K562 (cell line): ENCODE measurements at regions not wholly inside any gene's neighbourhood (a gene's known extent, or its start where the extent isn't known, plus 50 kb on each side); places are given as distances from the start of the nearest gene placed in this dataset.

ENCODE experiments used
- ATAC-seq: fragments of 200-7000 bp; cut with Tn5 transposase; 3 replicates; pipeline ENCODE4 v1.9.1; 2020; ENCODE audit warnings: moderate library complexity
- BruUV-seq: library from RNA; stranded (reverse); fragments of 400-500 nt; replicated peaks from 2 replicates; lab custom pipeline; 2021; lab: Mats Ljungman, UMichigan
- CTCF ChIA-PET: fragments of 300-600 bp; formaldehyde crosslinking; extraction: SDS; loops from one replicate; lab custom pipeline; 2021; ENCODE audit warnings: low intra/inter-chr PET ratio; lab: Yijun Ruan, JAX
- POLR2A ChIA-PET: fragments of 300-600, 350-650 bp; sonication (Branson Sonifier 250); formaldehyde crosslinking; extraction: SDS; loops from one replicate; lab custom pipeline; 2021; ENCODE audit warnings: antibody characterized with exemption, inconsistent platforms; lab: Yijun Ruan, JAX
- DNase-seq, 4 experiments: peaks; one replicate each; pipeline versions ENCODE4 v3.0.0 to v3.0.0-alpha.2; 2011 to 2018; ENCODE audit warnings: low spot score in 3 of 4, mixed read lengths in 3 of 4; ENCODE audit errors: extremely low read depth in 1 of 4
- FAIRE-seq: peaks from 2 replicates; lab custom pipeline; 2011; peaks lifted over from hg19 to GRCh38; lab: Jason Lieb, UNC
- H2AFZ ChIP-seq: 2 replicates; pipeline ENCODE4 v1.6.0; 2011; ENCODE audit warnings: low read depth, low read length, control low read depth, inconsistent platforms
- H3K27ac ChIP-seq: fragments of 200-600 bp; 3 replicates; pipeline ENCODE4 v1.8.0; 2011; ENCODE audit warnings: low read depth, mild to moderate bottlenecking, control low read depth, inconsistent platforms, low read length, moderate library complexity, mixed read lengths; ENCODE audit errors: extremely low read depth
- H3K27me3 ChIP-seq, 2 experiments: fragments of 300-600 bp in 1 of 2; 2 replicates in 1 of 2; 3 replicates in 1 of 2; pipeline versions ENCODE4 v1.6.0 to v1.8.0; 2011; ENCODE audit warnings: inconsistent platforms in 2 of 2, low read length in 2 of 2, mild to moderate bottlenecking in 1 of 2, mixed read lengths in 1 of 2, moderate library complexity in 1 of 2; ENCODE audit not compliant: control insufficient read depth in 2 of 2, insufficient read depth in 2 of 2
- H3K36me3 ChIP-seq: fragments of 300-600 bp; 3 replicates; pipeline ENCODE4 v1.8.0; 2011; ENCODE audit warnings: mild to moderate bottlenecking, low read length, inconsistent platforms; ENCODE audit not compliant: control insufficient read depth, insufficient read depth
- H3K4me1 ChIP-seq, 2 experiments: fragments of 200-600 bp in 1 of 2; replicated peaks in 1 of 2; 2 replicates in 1 of 2; 3 replicates in 1 of 2; pipeline versions ENCODE4 v1.5.1 to v1.8.0; 2011; ENCODE audit warnings: inconsistent platforms in 2 of 2, low read length in 2 of 2, mild to moderate bottlenecking in 1 of 2, mixed read lengths in 1 of 2, moderate library complexity in 1 of 2; ENCODE audit not compliant: control insufficient read depth in 2 of 2, insufficient read depth in 2 of 2
- H3K4me2 ChIP-seq: 2 replicates; pipeline ENCODE4 v1.6.1; 2011; ENCODE audit warnings: low read length, control low read depth, inconsistent platforms, mixed read lengths; ENCODE audit not compliant: insufficient read depth
- H3K4me3 ChIP-seq: fragments of 200-600 bp; sonication (generic), shearing (Covaris generic); 2 replicates; pipeline ENCODE4 v1.5.1; 2016; ENCODE audit warnings: control low read depth, inconsistent platforms
- H3K79me2 ChIP-seq: fragments of 200-600 bp; 3 replicates; pipeline ENCODE4 v1.8.0; 2011; ENCODE audit warnings: low read length, inconsistent platforms; ENCODE audit not compliant: control insufficient read depth, insufficient read depth
- H3K9ac ChIP-seq, 2 experiments: 2 replicates each; pipeline versions ENCODE4 v1.6.0 to v1.6.1; 2011; ENCODE audit warnings: low read depth in 2 of 2, low read length in 2 of 2, control low read depth in 1 of 2, inconsistent platforms in 1 of 2, mild to moderate bottlenecking in 1 of 2, mixed read lengths in 1 of 2; ENCODE audit not compliant: insufficient read depth in 1 of 2
- H3K9me1 ChIP-seq: one replicate; pipeline ENCODE4 v1.6.0; 2011; ENCODE audit warnings: inconsistent platforms, mild to moderate bottlenecking, low read length, moderate library complexity; ENCODE audit not compliant: control insufficient read depth, insufficient read depth
- H3K9me3 ChIP-seq: replicated peaks from 2 replicates; pipeline ENCODE4 v1.5.1; 2011; ENCODE audit warnings: low read depth, low read length, inconsistent platforms; ENCODE audit not compliant: control insufficient read depth, insufficient read depth
- H4K20me1 ChIP-seq: replicated peaks from 2 replicates; pipeline ENCODE4 v1.6.1; 2011; ENCODE audit warnings: low read length, inconsistent platforms, mixed read lengths; ENCODE audit not compliant: control insufficient read depth, insufficient read depth
- BRF2 ChIP-seq: IDR thresholded peaks from 3 replicates; pipeline ENCODE4 v1.6.1; 2011; ENCODE audit warnings: borderline replicate concordance, mild to moderate bottlenecking; ENCODE audit not compliant: insufficient read length, insufficient read depth
- CREM ChIP-seq: IDR thresholded peaks from 2 replicates; pipeline ENCODE4 v1.6.1; 2014; ENCODE audit warnings: antibody characterized with exemption, low read depth
- ETV6 ChIP-seq, 3 experiments: fragments of 150-350 bp in 1 of 3; sonication (generic) in 1 of 3; formaldehyde crosslinking in 1 of 3; IDR thresholded peaks; 2 replicates each; pipeline versions ENCODE4 v1.6.1 to v1.8.0; 2014 to 2022; ENCODE audit warnings: borderline replicate concordance in 2 of 3, low read depth in 2 of 3, antibody characterized with exemption in 1 of 3, low read length in 1 of 3, mild to moderate bottlenecking in 1 of 3, missing genetic modification reagents in 1 of 3
- GTF2E2 ChIP-seq: fragments of 200-800 bp; sonication (Bioruptor generic); IDR thresholded peaks from 2 replicates; pipeline ENCODE4 v1.6.1; 2016; ENCODE audit warnings: missing genetic modification characterization, missing compliant biosample characterization
- KLF13 ChIP-seq: fragments of 450-650 bp; IDR thresholded peaks from 2 replicates; pipeline ENCODE4 v1.6.1; 2016; ENCODE audit warnings: missing genetic modification characterization, low read depth, mild to moderate bottlenecking, missing compliant biosample characterization, moderate library complexity, borderline replicate concordance
- NFE2 ChIP-seq: IDR thresholded peaks from 2 replicates; pipeline ENCODE4 v1.6.1; 2014; ENCODE audit warnings: antibody characterized with exemption, low read depth
- PPARD ChIP-seq: fragments of 250-450 bp; sonication (Bioruptor Pico); IDR thresholded peaks from 2 replicates; pipeline ENCODE4 v1.8.0; 2022; ENCODE audit warnings: inconsistent platforms, mild to moderate bottlenecking, moderate library complexity
- RUNX1 ChIP-seq: sonication (generic); IDR thresholded peaks from 2 replicates; pipeline ENCODE4 v1.6.1; 2016; ENCODE audit warnings: antibody characterized with exemption, low read depth
- SNIP1 ChIP-seq: fragments of 450-650 bp; IDR thresholded peaks from 2 replicates; pipeline ENCODE4 v1.7.1; 2017; ENCODE audit warnings: low read depth, mild to moderate bottlenecking
- STAT5B ChIP-seq: fragments of 250-450 bp; sonication (Bioruptor Pico); IDR thresholded peaks from 2 replicates; pipeline ENCODE4 v1.8.0; 2021; ENCODE audit warnings: mild to moderate bottlenecking, inconsistent platforms
- TAF1 ChIP-seq: IDR thresholded peaks from 2 replicates; pipeline ENCODE4 v1.6.1; 2011; ENCODE audit warnings: mild to moderate bottlenecking, low read length, moderate library complexity; ENCODE audit not compliant: insufficient read depth, control insufficient read depth, severe bottlenecking; ENCODE audit errors: extremely low read depth
- ZBTB17 ChIP-seq: fragments of 450-650 bp; formaldehyde crosslinking; IDR thresholded peaks from 2 replicates; pipeline ENCODE4 v1.4.0; 2020; ENCODE audit warnings: mild to moderate bottlenecking
- ZNF316 ChIP-seq: fragments of 450-650 bp; IDR thresholded peaks from 2 replicates; pipeline ENCODE4 v1.6.1; 2016
- ZNF384 ChIP-seq: IDR thresholded peaks from 2 replicates; pipeline ENCODE4 v1.6.1; 2012; ENCODE audit warnings: low read depth, low read length, improper control_type of control experiment
- WGBS: fragments of 100-300 bp; shearing (Covaris generic); methylation state at CpG from one replicate; pipeline ENCODE4 v1.1.6; 2016; ENCODE audit warnings: low coverage, mixed read lengths; ENCODE audit not compliant: insufficient coverage; ENCODE audit errors: missing lambda C conversion rate; 5-methylcytosine and 5-hydroxymethylcytosine counted together
- in situ Hi-C: fragments of 300-500 bp; cut with MboI; formaldehyde crosslinking; loops from 4 replicates; pipeline ENCODE4 v1.15.0; 2018; ENCODE audit warnings: inconsistent platforms, mixed read lengths
- intact Hi-C: fragments of 100-400 bp; cut with micrococcal nuclease; formaldehyde crosslinking; loops from 2 replicates; pipeline ENCODE4 v1.14.2; 2022
- TF ChIP-seq, protein P1 (sequence below): fragments of 250-450 bp; sonication (Bioruptor Pico); IDR thresholded peaks from 2 replicates; pipeline ENCODE4 v1.5.0; 2020; ENCODE audit warnings: mild to moderate bottlenecking, borderline replicate concordance

DNA sequence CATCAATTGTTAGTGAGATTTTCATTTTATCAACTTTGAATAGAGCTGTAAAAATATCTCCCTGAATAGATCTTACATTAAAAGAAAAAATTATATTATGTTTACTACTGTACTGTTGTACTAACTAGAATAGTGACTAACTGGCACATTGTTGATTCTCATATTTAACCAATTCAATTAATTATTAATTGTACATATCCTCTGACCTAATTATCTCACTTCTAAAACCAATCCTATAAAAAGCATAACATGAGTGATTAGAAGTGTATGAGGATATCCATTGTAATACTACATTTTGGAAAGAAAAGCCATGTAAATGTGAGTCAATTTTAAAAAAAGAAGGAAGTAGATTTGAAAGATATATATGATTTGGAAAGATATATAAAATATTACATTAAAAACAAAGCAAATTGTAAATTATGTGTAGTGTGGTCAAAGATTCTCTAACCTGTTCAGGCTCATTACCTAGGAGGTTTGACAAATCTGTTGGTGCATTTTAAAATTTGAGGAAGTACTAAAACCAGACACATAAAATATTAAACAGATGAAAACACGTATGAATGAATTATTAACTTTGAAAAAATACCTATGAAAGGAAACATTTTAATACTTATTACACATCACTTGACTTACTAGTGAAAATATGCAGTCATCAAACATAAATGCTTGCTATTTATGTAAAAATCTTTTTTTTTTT lies 829.8 kb upstream of the SLC10A2 start (continued):
- TF ChIP-seq, protein P1, sequence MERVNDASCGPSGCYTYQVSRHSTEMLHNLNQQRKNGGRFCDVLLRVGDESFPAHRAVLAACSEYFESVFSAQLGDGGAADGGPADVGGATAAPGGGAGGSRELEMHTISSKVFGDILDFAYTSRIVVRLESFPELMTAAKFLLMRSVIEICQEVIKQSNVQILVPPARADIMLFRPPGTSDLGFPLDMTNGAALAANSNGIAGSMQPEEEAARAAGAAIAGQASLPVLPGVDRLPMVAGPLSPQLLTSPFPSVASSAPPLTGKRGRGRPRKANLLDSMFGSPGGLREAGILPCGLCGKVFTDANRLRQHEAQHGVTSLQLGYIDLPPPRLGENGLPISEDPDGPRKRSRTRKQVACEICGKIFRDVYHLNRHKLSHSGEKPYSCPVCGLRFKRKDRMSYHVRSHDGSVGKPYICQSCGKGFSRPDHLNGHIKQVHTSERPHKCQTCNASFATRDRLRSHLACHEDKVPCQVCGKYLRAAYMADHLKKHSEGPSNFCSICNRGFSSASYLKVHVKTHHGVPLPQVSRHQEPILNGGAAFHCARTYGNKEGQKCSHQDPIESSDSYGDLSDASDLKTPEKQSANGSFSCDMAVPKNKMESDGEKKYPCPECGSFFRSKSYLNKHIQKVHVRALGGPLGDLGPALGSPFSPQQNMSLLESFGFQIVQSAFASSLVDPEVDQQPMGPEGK (CRISPR knock-in tag) = no peak
- TF ChIP-seq STAT5B (CRISPR knock-in tag) = no peak
- no peak for TF ChIP-seq CREM

DNA sequence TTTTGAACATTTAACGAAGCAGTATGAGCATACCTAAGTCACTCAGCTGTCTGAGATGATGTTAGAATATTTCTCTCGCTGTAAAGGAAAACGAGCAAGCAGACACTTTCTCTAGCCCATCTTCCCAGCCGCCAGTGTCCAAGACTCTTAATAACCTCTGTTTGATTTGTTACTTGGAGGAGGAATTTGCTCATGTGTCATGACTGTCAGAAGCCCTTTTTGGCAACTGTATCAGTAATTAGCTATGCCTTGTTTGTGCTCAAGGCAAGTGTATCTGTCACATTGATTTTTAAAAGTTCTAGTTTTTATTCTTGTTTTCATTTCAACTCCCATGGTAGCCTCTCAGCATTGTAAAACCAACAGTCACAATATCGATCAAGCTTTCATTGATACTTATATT lies 828.4 kb upstream of the SLC10A2 start:
- Histone ChIP-seq H3K36me3 (no peaks in the 10 kb centered on the region), H2AFZ (no peak overlapping the region), H3K9ac (no peak overlapping the region), H3K27ac (no peak overlapping the region), H3K79me2 (no peaks in the 10 kb centered on the region), H3K4me1 (no peaks in the 10 kb centered on the region), H3K9me1 (no peaks in the 10 kb centered on the region), H4K20me1 (no peaks in the 10 kb centered on the region), H3K27me3 (no peaks in the 10 kb centered on the region), H3K4me2 (no peak overlapping the region), H3K9me3 (no peaks in the 10 kb centered on the region), H3K4me3 (no peak overlapping the region)
- FAIRE-seq = no peak
- in situ Hi-C loops = no loop called here
- no peak for DNase-seq
- POLR2A ChIA-PET = no interaction called here
- WGBS = 0% methylated on average over 5 of the region's 5 CpGs
- TF ChIP-seq PPARD = no peak
- TF ChIP-seq GTF2E2 (tag) = no peak
- no peak for TF ChIP-seq SNIP1
- TF ChIP-seq TAF1 = no peak
- TF ChIP-seq RUNX1 = no peak
- no peak for TF ChIP-seq KLF13 (tag)
- no peak for TF ChIP-seq ZNF316
- TF ChIP-seq ETV6 (IDR thresholded peaks at IDR 0.05; ENCODE audit: borderline replicate concordance in 1 of 2, low read depth in 2 of 2, low read length in 1 of 2) = no peak
- TF ChIP-seq ETV6 (CRISPR knock-in tag; IDR thresholded peaks at IDR 0.05; ENCODE audit: borderline replicate concordance) = no peak
- TF ChIP-seq NFE2 = no peak
- no peak for TF ChIP-seq ZNF384
- no peak for TF ChIP-seq ZBTB17
- TF ChIP-seq BRF2 = no peak
- BruUV-seq = no TSS peak
- intact Hi-C loops = no loop called here
- CTCF ChIA-PET = no interaction called here
- ATAC-seq = no peak
